Ishikawa (cell line): ENCODE measurements at regions not wholly inside any gene's neighbourhood (a gene's known extent, or its start where the extent isn't known, plus 50 kb on each side); places are given as distances from the start of the nearest gene placed in this dataset.

Experiments
- CEBPB ChIP-seq: IDR thresholded peaks from 2 replicates; pipeline ENCODE4 v1.6.1; 2012
- CREB1 ChIP-seq: IDR thresholded peaks from 2 replicates; pipeline ENCODE4 v1.6.1; 2012; ENCODE audit warnings: low read depth
- EGR1 ChIP-seq: IDR thresholded peaks from 2 replicates; pipeline ENCODE4 v1.6.1; 2012
- EP300 ChIP-seq: IDR thresholded peaks from 2 replicates; pipeline ENCODE4 v1.6.1; 2012; ENCODE audit warnings: borderline replicate concordance
- FOXM1 ChIP-seq: IDR thresholded peaks from 2 replicates; pipeline ENCODE4 v1.6.1; 2012; ENCODE audit warnings: low read depth, borderline replicate concordance
- MAX ChIP-seq: IDR thresholded peaks from 2 replicates; pipeline ENCODE4 v1.6.1; 2012
- NFIC ChIP-seq: IDR thresholded peaks from 2 replicates; pipeline ENCODE4 v1.6.1; 2012
- RAD21 ChIP-seq: IDR thresholded peaks from 2 replicates; pipeline ENCODE4 v1.6.1; 2012; ENCODE audit warnings: low read depth
- TAF1 ChIP-seq: IDR thresholded peaks from 2 replicates; pipeline ENCODE4 v1.6.1; 2012; ENCODE audit warnings: low read depth, mild to moderate bottlenecking
- TCF12 ChIP-seq: IDR thresholded peaks from 2 replicates; pipeline ENCODE4 v1.6.1; 2012; ENCODE audit warnings: low read depth
- TEAD4 ChIP-seq: IDR thresholded peaks from 2 replicates; pipeline ENCODE4 v1.6.1; 2012
- YY1 ChIP-seq: IDR thresholded peaks from 2 replicates; pipeline ENCODE4 v1.6.1; 2012; ENCODE audit warnings: low read depth
- ZBTB7A ChIP-seq: IDR thresholded peaks from 2 replicates; pipeline ENCODE4 v1.6.1; 2012; ENCODE audit warnings: low read depth
- TF ChIP-seq, protein P1 (sequence below): IDR thresholded peaks from 2 replicates; pipeline ENCODE4 v1.6.1; 2012; ENCODE audit warnings: low read depth, mild to moderate bottlenecking
- TF ChIP-seq, protein P2 (sequence below): IDR thresholded peaks from 2 replicates; pipeline ENCODE4 v1.6.1; 2012

- TF ChIP-seq NFIC (no peak), RAD21 (peak; percentile 44)
Measured at GRCh38 chrX:118183606-118184005, 67.0 kb upstream of the KLHL13 start.

DNA sequence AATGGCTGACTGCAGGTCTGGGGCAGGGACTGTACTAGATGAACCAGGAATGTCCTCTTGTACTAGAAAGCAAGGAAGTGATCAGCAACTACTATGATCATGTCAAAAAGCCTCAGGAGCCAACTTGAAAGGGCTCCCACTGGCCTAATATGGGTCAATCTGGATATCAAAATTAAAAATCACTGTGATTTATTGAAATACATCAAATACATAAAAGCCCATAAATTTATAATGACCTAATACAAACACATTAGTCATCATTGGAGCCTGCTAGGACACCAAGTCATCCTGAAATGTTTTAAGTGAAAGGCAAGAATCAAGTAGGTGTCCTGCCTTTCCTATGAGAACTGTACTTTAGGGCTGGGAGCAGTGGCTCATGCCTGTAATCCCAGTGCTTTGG lies 70.5 kb upstream of the KLHL13 start:
- TF ChIP-seq RAD21 (no peak), EGR1 (no peak), MAX (no peak), EP300 (no peak), FOXM1 (no peak), TCF12 (no peak), YY1 (no peak)
- TF ChIP-seq, protein P1, sequence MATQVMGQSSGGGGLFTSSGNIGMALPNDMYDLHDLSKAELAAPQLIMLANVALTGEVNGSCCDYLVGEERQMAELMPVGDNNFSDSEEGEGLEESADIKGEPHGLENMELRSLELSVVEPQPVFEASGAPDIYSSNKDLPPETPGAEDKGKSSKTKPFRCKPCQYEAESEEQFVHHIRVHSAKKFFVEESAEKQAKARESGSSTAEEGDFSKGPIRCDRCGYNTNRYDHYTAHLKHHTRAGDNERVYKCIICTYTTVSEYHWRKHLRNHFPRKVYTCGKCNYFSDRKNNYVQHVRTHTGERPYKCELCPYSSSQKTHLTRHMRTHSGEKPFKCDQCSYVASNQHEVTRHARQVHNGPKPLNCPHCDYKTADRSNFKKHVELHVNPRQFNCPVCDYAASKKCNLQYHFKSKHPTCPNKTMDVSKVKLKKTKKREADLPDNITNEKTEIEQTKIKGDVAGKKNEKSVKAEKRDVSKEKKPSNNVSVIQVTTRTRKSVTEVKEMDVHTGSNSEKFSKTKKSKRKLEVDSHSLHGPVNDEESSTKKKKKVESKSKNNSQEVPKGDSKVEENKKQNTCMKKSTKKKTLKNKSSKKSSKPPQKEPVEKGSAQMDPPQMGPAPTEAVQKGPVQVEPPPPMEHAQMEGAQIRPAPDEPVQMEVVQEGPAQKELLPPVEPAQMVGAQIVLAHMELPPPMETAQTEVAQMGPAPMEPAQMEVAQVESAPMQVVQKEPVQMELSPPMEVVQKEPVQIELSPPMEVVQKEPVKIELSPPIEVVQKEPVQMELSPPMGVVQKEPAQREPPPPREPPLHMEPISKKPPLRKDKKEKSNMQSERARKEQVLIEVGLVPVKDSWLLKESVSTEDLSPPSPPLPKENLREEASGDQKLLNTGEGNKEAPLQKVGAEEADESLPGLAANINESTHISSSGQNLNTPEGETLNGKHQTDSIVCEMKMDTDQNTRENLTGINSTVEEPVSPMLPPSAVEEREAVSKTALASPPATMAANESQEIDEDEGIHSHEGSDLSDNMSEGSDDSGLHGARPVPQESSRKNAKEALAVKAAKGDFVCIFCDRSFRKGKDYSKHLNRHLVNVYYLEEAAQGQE = no peak

DNA sequence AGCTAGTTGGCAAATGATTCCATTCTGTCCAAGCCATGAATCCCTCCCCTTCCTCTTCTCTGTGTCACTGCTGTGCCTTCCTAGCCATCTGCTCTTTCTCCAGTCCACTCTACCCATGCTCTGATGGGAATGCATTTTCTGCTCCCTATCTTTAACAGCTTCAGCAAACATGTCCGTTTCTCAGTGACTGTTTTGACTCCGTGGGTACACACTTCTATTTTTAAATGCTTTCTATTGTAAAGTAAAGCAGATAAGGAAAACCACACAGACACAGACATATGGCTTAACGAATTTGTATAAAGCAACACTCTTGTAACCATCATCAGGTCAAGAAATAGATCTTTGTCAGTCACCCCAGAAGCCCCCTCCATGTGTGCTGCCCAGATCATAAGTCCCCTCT lies 72.4 kb upstream of the KLHL13 start:
- TF ChIP-seq EGR1 = no peak
- no peak for TF ChIP-seq YY1
- no peak for TF ChIP-seq EP300
- TF ChIP-seq NFIC = no peak
- TF ChIP-seq TAF1 = no peak
- TF ChIP-seq CREB1 = no peak
- no peak for TF ChIP-seq FOXM1
- TF ChIP-seq ZBTB7A = no peak
- TF ChIP-seq TEAD4 = no peak
- TF ChIP-seq MAX = no peak
- TF ChIP-seq CEBPB = no peak
- TF ChIP-seq, protein P2, sequence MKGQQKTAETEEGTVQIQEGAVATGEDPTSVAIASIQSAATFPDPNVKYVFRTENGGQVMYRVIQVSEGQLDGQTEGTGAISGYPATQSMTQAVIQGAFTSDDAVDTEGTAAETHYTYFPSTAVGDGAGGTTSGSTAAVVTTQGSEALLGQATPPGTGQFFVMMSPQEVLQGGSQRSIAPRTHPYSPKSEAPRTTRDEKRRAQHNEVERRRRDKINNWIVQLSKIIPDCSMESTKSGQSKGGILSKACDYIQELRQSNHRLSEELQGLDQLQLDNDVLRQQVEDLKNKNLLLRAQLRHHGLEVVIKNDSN = no peak
- no peak for TF ChIP-seq RAD21
- TF ChIP-seq, protein P1 = no peak
- TF ChIP-seq TCF12 = no peak

DNA sequence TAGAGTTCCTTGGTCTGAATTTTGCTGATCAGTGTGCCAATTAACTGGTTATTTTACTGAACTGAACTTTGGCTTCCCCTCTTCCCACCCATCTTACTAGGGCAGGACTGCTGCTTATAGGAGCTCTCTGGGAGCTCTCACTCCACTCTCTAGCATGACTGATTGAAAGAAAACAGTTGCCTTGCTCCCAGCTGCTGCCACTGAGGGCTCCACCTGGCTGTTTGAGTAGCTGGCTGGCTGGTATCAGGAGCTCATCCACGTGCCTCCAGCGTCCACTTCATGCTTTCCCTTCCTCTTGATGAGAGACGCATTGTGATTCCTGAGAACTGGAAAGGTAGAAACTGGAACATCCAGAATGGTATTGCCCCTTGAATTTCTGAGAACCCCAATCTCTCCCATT lies 73.0 kb upstream of the KLHL13 start:
- TF ChIP-seq RAD21 (no peak), ZBTB7A (no peak), FOXM1 (no peak), YY1 (no peak), TEAD4 (no peak)
- TF ChIP-seq, protein P2 = no peak
- TF ChIP-seq, protein P1 = no peak

DNA sequence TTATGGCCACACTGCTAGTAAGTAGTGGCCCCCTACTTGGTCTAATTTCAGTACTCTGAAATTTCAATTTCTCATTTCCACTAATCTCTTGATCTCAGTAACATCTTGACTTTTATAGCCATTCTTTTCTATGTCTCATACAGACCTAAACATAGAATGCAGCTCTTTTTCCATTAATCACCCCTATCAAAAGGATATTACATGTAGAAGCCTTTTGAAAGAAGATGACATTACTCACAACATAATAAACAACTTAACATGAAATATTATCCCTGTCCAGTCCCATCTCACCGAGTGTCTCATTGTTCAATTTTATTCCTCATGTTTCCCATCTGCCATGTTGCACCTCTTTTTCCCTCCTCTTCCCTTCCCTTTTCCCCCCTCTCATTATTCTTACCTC lies 81.1 kb upstream of the KLHL13 start:
- TF ChIP-seq, protein P2 = no peak
- TF ChIP-seq, protein P1 = no peak
- TF ChIP-seq ZBTB7A (no peak), FOXM1 (no peak), EP300 (no peak), EGR1 (no peak), MAX (no peak), CREB1 (no peak), RAD21 (no peak), CEBPB (no peak), TAF1 (no peak), TCF12 (no peak), NFIC (no peak), YY1 (no peak), TEAD4 (no peak)
